Pancreas (tissue), 10 donors: ENCODE measurements at regions not wholly inside any gene's neighbourhood (a gene's known extent, or its start where the extent isn't known, plus 50 kb on each side); places are given as distances from the start of the nearest gene placed in this dataset.

Experiments
- ATAC-seq, 4 donors: fragments of 200-7000 bp; cut with Tn5 transposase; one replicate each; pipeline versions ENCODE4 v1.8.0 to v1.9.1; 2020; ENCODE audit warnings: mild to moderate bottlenecking in 4 of 4, moderate library complexity in 4 of 4
- DNase-seq, 6 donors: peaks; one replicate each; pipeline ENCODE4 v3.0.0-alpha.2; 2020
- FAIRE-seq: peaks from 2 replicates; lab custom pipeline; 2012; peaks lifted over from hg19 to GRCh38; lab: Jason Lieb, UNC
- H3K27ac ChIP-seq, 4 donors: fragments of 200-600 bp; sonication (generic); 1 replicate in 3 of 4; 2 replicates in 1 of 4; pipeline versions ENCODE4 v1.5.0 to v1.8.0; 2020
- H3K27me3 ChIP-seq, 4 donors: fragments of 200-600 bp; one replicate each; pipeline ENCODE4 v1.8.0; 2021
- H3K36me3 ChIP-seq, 3 donors: fragments of 200-600 bp; sonication (generic) in 1 of 3; one replicate each; pipeline versions ENCODE4 v1.5.0 to v1.8.0; 2020 to 2021
- H3K4me1 ChIP-seq, 3 donors: fragments of 200-600 bp; one replicate each; pipeline ENCODE4 v1.8.0; 2021
- H3K4me3 ChIP-seq, 4 donors: fragments of 200-600 bp; sonication (generic) in 2 of 4; one replicate each; pipeline versions ENCODE4 v1.5.0 to v1.8.0; 2020 to 2021
- H3K9me3 ChIP-seq, 4 donors: fragments of 200-600 bp; one replicate each; pipeline ENCODE4 v1.8.0; 2021
- CTCF ChIP-seq, 4 donors: fragments of 200-600 bp; sonication (generic) in 3 of 4; IDR thresholded peaks; one replicate each; pipeline versions ENCODE4 v1.5.0 to v1.8.0; 2021; ENCODE audit warnings: antibody characterized with exemption in 4 of 4
- WGBS, 2 donors: extraction: QIAGEN DNeasy Blood & Tissue Kit; methylation state at CpG; one replicate each; pipeline ENCODE4 v1.1.7; 2013; 5-methylcytosine and 5-hydroxymethylcytosine counted together
- intact Hi-C, 3 donors: fragments of 100-400 bp; cut with DNase I; formaldehyde crosslinking; loops; one replicate each; pipeline versions ENCODE4 v1.11.1 to v1.14.2; 2022
- donor health status: healthy with polysubstance abuse.
- donor health status: DM: no; HTN: no; CAD: no; lungs with moderate emphysema.
- donor health status: DM: no; HTN: no; CAD: no.
- donor health status: control.
- donor health status: control.
- donor health status: Bipolar disorder and iron deficiency.
- donor health status: DM: yes; HTN: yes; CAD: no.
- donor health status: DM: no; HTN: no; CAD: no.
- donor health status: DM: no; HTN: no; CAD: no.
- donor health status: DM: yes; HTN: yes; CAD: no.

GRCh38 chr12:63090716-63091115 lies 60.3 kb downstream of the AVPR1A start:
- DNase-seq (no peak), FAIRE-seq (no peak), ATAC-seq (no peak)
- intact Hi-C loops = no loop called here
- 71 to 81% methylated on average over 6 of the region's 6 CpGs for WGBS, 2 donors
- Histone ChIP-seq H3K36me3 (no peaks in the 10 kb centered on the region), H3K9me3 (no peaks in the 10 kb centered on the region), H3K27ac (no peak overlapping the region), H3K27me3 (no peaks in the 10 kb centered on the region), H3K4me1 (no peaks in the 10 kb centered on the region), H3K4me3 (no peak overlapping the region)
- TF ChIP-seq CTCF (IDR thresholded peaks at IDR 0.05) = no peak

- TF ChIP-seq CTCF (IDR thresholded peaks at IDR 0.05) = no peak
- FAIRE-seq = no peak
- H3K9me3 ChIP-seq = no peaks in the 10 kb centered on the region
- H3K4me1 ChIP-seq = peaks cover 0 to 4% (median 0%) of the 10 kb centered on the region in 3 donors
- DNase-seq = no peak
- no peak overlapping the region for H3K4me3 ChIP-seq
- no peaks in the 10 kb centered on the region for H3K27me3 ChIP-seq
- H3K36me3 ChIP-seq = no peaks in the 10 kb centered on the region
- ATAC-seq = no peak
- 80 to 82% methylated on average over 7 of the region's 7 CpGs for WGBS, 2 donors
- intact Hi-C loops = no loop called here
- no peak overlapping the region for H3K27ac ChIP-seq
Observed at GRCh38 chr12:63086149-63086915, 64.7 kb downstream of the AVPR1A start.

- DNase-seq = no peak
- TF ChIP-seq CTCF (IDR thresholded peaks at IDR 0.05) = no peak
- 78 to 92% methylated on average over 4 of the region's 4 CpGs for WGBS, 2 donors
- FAIRE-seq = no peak
- H3K27me3 ChIP-seq = no peaks in the 10 kb centered on the region
- peaks cover 0 to 4% (median 0%) of the 10 kb centered on the region in 3 donors for H3K4me1 ChIP-seq
- ATAC-seq = no peak
- no peaks in the 10 kb centered on the region for H3K36me3 ChIP-seq
- no peak overlapping the region for H3K4me3 ChIP-seq
- H3K27ac ChIP-seq = no peak overlapping the region
- intact Hi-C loops = no loop called here
- no peaks in the 10 kb centered on the region for H3K9me3 ChIP-seq
Observed at GRCh38 chr12:63085120-63085519, 65.9 kb downstream of the AVPR1A start.

- no peaks in the 10 kb centered on the region for H3K27me3 ChIP-seq
- WGBS, 2 donors = 69 to 81% methylated on average over 1 of the region's 1 CpG
- H3K36me3 ChIP-seq = no peaks in the 10 kb centered on the region
- ATAC-seq (no peak), DNase-seq (no peak), FAIRE-seq (no peak)
- no peak overlapping the region for H3K27ac ChIP-seq
- peaks cover 0 to 4% (median 0%) of the 10 kb centered on the region in 3 donors for H3K4me1 ChIP-seq
- intact Hi-C loops = no loop called here
- H3K4me3 ChIP-seq = no peak overlapping the region
- no peaks in the 10 kb centered on the region for H3K9me3 ChIP-seq
- no peak for TF ChIP-seq CTCF (IDR thresholded peaks at IDR 0.05)
Observed at GRCh38 chr12:63084501-63084900, 66.5 kb downstream of the AVPR1A start.

GRCh38 chr12:63083046-63083445 lies 68.0 kb downstream of the AVPR1A start:
- WGBS, 2 donors = 15% methylated on average over 2 of the region's 2 CpGs
- peaks cover 0 to 4% (median 0%) of the 10 kb centered on the region in 3 donors for H3K4me1 ChIP-seq
- no peaks in the 10 kb centered on the region for H3K9me3 ChIP-seq
- no peak for TF ChIP-seq CTCF (IDR thresholded peaks at IDR 0.05)
- ATAC-seq (peak in 2 of 4 donors; percentile 46 to 48), FAIRE-seq (no peak), DNase-seq (no peak)
- H3K36me3 ChIP-seq = no peaks in the 10 kb centered on the region
- no peak overlapping the region for H3K4me3 ChIP-seq
- intact Hi-C loops = no loop called here
- no peak overlapping the region for H3K27ac ChIP-seq
- no peaks in the 10 kb centered on the region for H3K27me3 ChIP-seq
